ENCODE measurements at regions not wholly inside any gene's neighbourhood (a gene's known extent, or its start where the extent isn't known, plus 50 kb on each side); places are given as distances from the start of the nearest gene placed in this dataset.

DNA sequence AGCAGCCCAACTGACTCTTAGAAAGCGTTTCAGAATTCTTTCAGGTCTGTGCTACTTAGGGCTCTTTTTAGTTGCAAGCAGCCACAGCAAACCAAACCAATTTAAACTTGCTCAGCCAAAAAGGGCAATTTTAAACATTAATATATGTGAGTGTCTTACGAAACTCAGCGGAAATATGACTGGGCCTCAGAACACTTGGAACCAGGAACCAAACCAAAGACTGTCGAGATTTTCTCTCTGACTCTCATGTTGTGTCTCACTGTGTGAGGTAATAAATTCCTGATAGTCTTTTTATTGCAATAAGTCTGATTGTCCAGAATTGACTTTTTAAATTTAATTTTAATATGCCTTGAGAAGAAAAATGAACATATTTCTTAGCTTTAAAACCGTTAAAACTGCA lies 122.3 kb downstream of the SYF2 start:
- TF ChIP-seq MYC (IDR thresholded peaks at IDR 0.05; ENCODE audit: low read depth, low read length) (no peak), POLR2A (IDR thresholded peaks at IDR 0.05; ENCODE audit: extremely low read depth, insufficient read length) (no peak)
- TF ChIP-seq, protein P1, sequence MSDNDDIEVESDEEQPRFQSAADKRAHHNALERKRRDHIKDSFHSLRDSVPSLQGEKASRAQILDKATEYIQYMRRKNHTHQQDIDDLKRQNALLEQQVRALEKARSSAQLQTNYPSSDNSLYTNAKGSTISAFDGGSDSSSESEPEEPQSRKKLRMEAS (IDR thresholded peaks at IDR 0.05; ENCODE audit: low read depth, low read length): no peak
- TF ChIP-seq, protein P2, sequence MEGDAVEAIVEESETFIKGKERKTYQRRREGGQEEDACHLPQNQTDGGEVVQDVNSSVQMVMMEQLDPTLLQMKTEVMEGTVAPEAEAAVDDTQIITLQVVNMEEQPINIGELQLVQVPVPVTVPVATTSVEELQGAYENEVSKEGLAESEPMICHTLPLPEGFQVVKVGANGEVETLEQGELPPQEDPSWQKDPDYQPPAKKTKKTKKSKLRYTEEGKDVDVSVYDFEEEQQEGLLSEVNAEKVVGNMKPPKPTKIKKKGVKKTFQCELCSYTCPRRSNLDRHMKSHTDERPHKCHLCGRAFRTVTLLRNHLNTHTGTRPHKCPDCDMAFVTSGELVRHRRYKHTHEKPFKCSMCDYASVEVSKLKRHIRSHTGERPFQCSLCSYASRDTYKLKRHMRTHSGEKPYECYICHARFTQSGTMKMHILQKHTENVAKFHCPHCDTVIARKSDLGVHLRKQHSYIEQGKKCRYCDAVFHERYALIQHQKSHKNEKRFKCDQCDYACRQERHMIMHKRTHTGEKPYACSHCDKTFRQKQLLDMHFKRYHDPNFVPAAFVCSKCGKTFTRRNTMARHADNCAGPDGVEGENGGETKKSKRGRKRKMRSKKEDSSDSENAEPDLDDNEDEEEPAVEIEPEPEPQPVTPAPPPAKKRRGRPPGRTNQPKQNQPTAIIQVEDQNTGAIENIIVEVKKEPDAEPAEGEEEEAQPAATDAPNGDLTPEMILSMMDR (IDR thresholded peaks at IDR 0.05; ENCODE audit: low read depth, low read length): no peak
- no peak for DNase-seq (ENCODE audit: low read depth)
- H3K4me3 ChIP-seq (ENCODE audit: low read depth, low read length): no peak overlapping the region

DNA sequence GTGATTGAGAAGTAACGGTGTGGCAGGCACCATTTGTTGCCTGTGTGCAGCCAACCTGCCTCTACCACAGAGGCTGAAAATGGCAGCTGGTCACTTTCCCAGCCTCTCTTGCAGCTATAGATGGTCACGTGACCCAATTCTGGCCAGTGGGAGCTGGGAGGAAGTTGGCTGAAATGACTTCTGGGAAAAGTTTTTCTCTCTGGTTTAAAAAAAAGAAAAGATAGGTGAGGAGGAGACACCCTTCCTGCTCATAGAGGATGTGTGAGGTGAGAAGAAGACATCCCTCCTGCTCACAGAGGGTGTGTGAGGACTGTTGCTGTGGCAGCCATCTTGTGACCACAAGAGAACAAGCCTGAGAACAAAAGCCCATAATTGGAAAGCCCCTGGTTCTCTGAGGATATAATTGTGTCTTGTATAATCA lies 122.8 kb downstream of the SYF2 start:
- H3K4me3 ChIP-seq (ENCODE audit: low read depth, low read length): no peak overlapping the region
- TF ChIP-seq POLR2A (IDR thresholded peaks at IDR 0.05; ENCODE audit: extremely low read depth, insufficient read length): no peak
- no peak for TF ChIP-seq MYC (IDR thresholded peaks at IDR 0.05; ENCODE audit: low read depth, low read length)
- TF ChIP-seq, protein P1 (IDR thresholded peaks at IDR 0.05; ENCODE audit: low read depth, low read length): no peak
- TF ChIP-seq, protein P2 (IDR thresholded peaks at IDR 0.05; ENCODE audit: low read depth, low read length): no peak
- no peak for DNase-seq (ENCODE audit: low read depth)

DNA sequence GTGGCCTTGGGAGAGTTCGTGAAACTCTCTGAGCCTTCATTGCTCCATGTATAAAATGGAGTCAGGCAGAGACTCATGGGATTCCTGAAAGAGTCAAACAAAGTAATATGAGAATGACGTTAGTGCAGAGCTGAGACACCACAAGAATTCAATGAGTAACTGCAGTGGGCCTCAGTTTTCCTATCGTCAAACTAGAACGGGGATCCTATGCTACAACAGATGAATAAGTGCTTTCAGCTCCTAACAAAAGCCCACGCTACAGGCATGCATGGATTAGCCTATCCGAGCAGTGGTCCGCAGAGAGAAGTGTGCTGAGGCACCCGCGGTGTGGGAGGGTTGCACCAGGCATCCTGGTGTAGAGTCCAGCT lies 124.7 kb downstream of the SYF2 start:
- DNase-seq (ENCODE audit: low read depth): no peak
- TF ChIP-seq, protein P1 (IDR thresholded peaks at IDR 0.05; ENCODE audit: low read depth, low read length): no peak
- TF ChIP-seq POLR2A (IDR thresholded peaks at IDR 0.05; ENCODE audit: extremely low read depth, insufficient read length) (no peak), MYC (IDR thresholded peaks at IDR 0.05; ENCODE audit: low read depth, low read length) (no peak)
- TF ChIP-seq, protein P2 (IDR thresholded peaks at IDR 0.05; ENCODE audit: low read depth, low read length): no peak
- H3K4me3 ChIP-seq (ENCODE audit: low read depth, low read length): no peak overlapping the region

DNA sequence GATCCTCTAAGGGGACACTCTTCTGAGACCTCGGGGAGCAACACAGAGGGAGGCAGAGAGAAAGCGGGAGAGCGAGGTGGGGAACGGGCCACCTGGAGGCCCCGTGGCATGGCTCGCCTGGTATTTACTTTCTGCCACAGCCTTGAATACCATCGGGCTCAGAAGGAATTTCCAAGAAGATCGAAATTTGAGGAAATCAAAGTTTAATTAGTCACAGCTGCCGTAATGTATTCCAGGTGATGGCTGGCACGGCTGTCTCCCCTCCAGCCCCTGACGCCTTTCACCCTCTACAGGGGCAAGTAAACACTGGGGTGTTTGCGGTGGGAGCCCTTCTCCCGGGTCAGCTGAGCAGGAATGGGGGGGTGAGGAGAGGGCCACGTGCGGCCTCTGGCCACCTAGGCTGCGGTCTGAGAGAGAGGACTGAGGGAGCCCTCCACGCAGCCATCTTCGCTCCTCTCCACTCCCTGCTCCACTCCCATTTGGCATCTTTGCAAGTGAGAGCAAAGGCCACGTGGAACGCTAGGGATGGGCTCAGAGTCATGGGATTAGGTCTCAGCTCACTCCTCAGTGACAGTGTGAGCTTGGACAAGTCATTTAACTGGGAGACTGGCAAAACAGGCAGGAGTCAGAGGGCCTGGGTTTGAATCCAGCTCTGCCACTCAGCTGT lies 125.2 kb downstream of the SYF2 start:
- H3K4me3 ChIP-seq (ENCODE audit: low read depth, low read length): no peak overlapping the region
- DNase-seq (ENCODE audit: low read depth): no peak
- TF ChIP-seq MYC (IDR thresholded peaks at IDR 0.05; ENCODE audit: low read depth, low read length): no peak
- no peak for TF ChIP-seq POLR2A (IDR thresholded peaks at IDR 0.05; ENCODE audit: extremely low read depth, insufficient read length)
- TF ChIP-seq, protein P1 (IDR thresholded peaks at IDR 0.05; ENCODE audit: low read depth, low read length): no peak
- TF ChIP-seq, protein P2 (IDR thresholded peaks at IDR 0.05; ENCODE audit: low read depth, low read length): no peak

DNA sequence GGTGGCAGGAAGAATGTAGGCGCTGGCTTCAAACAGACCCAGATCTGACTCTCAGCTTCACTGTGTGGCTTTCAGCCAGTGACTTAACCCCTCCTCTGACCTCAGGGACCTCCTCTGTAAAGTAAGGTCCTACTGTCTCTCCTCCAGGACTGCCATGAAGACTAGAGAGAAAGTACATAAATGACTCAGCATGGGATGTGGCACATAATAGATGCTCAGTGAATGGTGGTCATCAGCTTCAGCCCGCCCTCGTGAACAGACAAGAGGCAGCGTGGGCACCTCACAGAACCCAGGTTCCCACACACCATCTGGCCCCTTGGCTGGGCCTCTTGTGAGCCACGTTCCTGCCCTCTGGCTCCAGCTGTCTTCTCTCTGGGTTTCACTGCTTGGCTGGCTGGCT lies 126.0 kb downstream of the SYF2 start:
- TF ChIP-seq, protein P2 (IDR thresholded peaks at IDR 0.05; ENCODE audit: low read depth, low read length): no peak
- TF ChIP-seq MYC (IDR thresholded peaks at IDR 0.05; ENCODE audit: low read depth, low read length) (no peak), POLR2A (IDR thresholded peaks at IDR 0.05; ENCODE audit: extremely low read depth, insufficient read length) (no peak)
- TF ChIP-seq, protein P1 (IDR thresholded peaks at IDR 0.05; ENCODE audit: low read depth, low read length): no peak
- DNase-seq (ENCODE audit: low read depth): no peak
- no peak overlapping the region for H3K4me3 ChIP-seq (ENCODE audit: low read depth, low read length)

Data from NB4 (cell line).